GM12878 (cell line): ENCODE measurements at regions not wholly inside any gene's neighbourhood (a gene's known extent, or its start where the extent isn't known, plus 50 kb on each side); places are given as distances from the start of the nearest gene placed in this dataset.

Experiments used
- ATAC-seq: fragments of 200-7000 bp; cut with Tn5 transposase; 3 replicates; pipeline ENCODE4 v1.9.1; 2020; ENCODE audit warnings: mild to moderate bottlenecking, moderate library complexity
- BruUV-seq: library from RNA; stranded (reverse); fragments of 400-500 nt; replicated peaks from 2 replicates; lab custom pipeline; 2021; lab: Mats Ljungman, UMichigan
- CTCF ChIA-PET: fragments of 300-600 bp; sonication (Branson Sonifier 250); formaldehyde crosslinking; extraction: SDS; loops from one replicate; lab custom pipeline; 2021; ENCODE audit warnings: inconsistent platforms; lab: Yijun Ruan, JAX
- POLR2A ChIA-PET: fragments of 350-600 bp; formaldehyde crosslinking; extraction: SDS; loops from one replicate; lab custom pipeline; 2021; ENCODE audit warnings: inconsistent platforms; lab: Charles Lee
- RAD21 ChIA-PET: fragments of 300-600 bp; sonication (Branson Sonifier 250); formaldehyde crosslinking; loops from one replicate; lab custom pipeline; 2023; ENCODE audit warnings: antibody characterized with exemption; ENCODE audit not compliant: unreplicated experiment; lab: Charles Lee
- SMC1A ChIA-PET: fragments of 300-600 bp; sonication (Branson Sonifier 250); formaldehyde crosslinking; loops from one replicate; lab custom pipeline; 2023; ENCODE audit not compliant: unreplicated experiment, uncharacterized antibody; lab: Charles Lee
- DNase-seq: peaks from one replicate; pipeline ENCODE4 v3.0.0-alpha.2; 2011; ENCODE audit warnings: low read depth, low spot score
- FAIRE-seq: peaks from 3 replicates; lab custom pipeline; 2011; peaks lifted over from hg19 to GRCh38; lab: Jason Lieb, UNC
- H2AFZ ChIP-seq: 2 replicates; pipeline ENCODE4 v1.6.0; 2011; ENCODE audit warnings: low read depth, low read length, control low read depth; ENCODE audit not compliant: control insufficient read depth
- H3K27ac ChIP-seq: 2 replicates; pipeline ENCODE4 v1.5.1; 2011; ENCODE audit warnings: control low read depth; ENCODE audit not compliant: control insufficient read depth, insufficient read depth
- H3K27me3 ChIP-seq, 2 experiments: replicated peaks in 1 of 2; 2 replicates each; pipeline versions ENCODE4 v1.6.0 to v1.6.1; 2011; ENCODE audit warnings: low read length in 1 of 2; ENCODE audit not compliant: control insufficient read depth in 2 of 2, insufficient read depth in 2 of 2
- H3K36me3 ChIP-seq, 2 experiments: 2 replicates each; pipeline ENCODE4 v1.5.1; 2011; ENCODE audit warnings: low read length in 1 of 2; ENCODE audit not compliant: control insufficient read depth in 2 of 2, insufficient read depth in 2 of 2
- H3K4me1 ChIP-seq: 2 replicates; pipeline ENCODE4 v1.6.1; 2011; ENCODE audit warnings: mild to moderate bottlenecking, low read length, moderate library complexity, mixed read lengths; ENCODE audit not compliant: control insufficient read depth, insufficient read depth
- H3K4me2 ChIP-seq: 2 replicates; pipeline ENCODE4 v1.6.0; 2011; ENCODE audit warnings: control low read depth; ENCODE audit not compliant: control insufficient read depth, insufficient read depth
- H3K4me3 ChIP-seq: fragments of 200-600 bp; sonication (generic); 2 replicates; pipeline ENCODE4 v1.5.1; 2016
- H3K79me2 ChIP-seq: 2 replicates; pipeline ENCODE4 v1.6.0; 2011; ENCODE audit warnings: low read length; ENCODE audit not compliant: control insufficient read depth, insufficient read depth
- H3K9ac ChIP-seq: 2 replicates; pipeline ENCODE4 v1.8.0; 2011; ENCODE audit warnings: low read length, control low read depth, mixed read lengths; ENCODE audit not compliant: control insufficient read depth, insufficient read depth
- H3K9me3 ChIP-seq: replicated peaks from 3 replicates; pipeline ENCODE4 v1.5.1; 2011; ENCODE audit warnings: mild to moderate bottlenecking, low read length; ENCODE audit not compliant: control insufficient read depth, insufficient read depth
- H4K20me1 ChIP-seq: 2 replicates; pipeline ENCODE4 v1.6.0; 2011; ENCODE audit not compliant: control insufficient read depth, insufficient read depth
- BMI1 ChIP-seq: fragments of 450-650 bp; IDR thresholded peaks from 2 replicates; pipeline ENCODE4 v1.6.1; 2016; ENCODE audit warnings: mild to moderate bottlenecking, moderate library complexity, borderline replicate concordance
- CBFB ChIP-seq: IDR thresholded peaks from 2 replicates; pipeline ENCODE4 v1.6.1; 2016; ENCODE audit warnings: antibody characterized with exemption, low read depth
- E2F4 ChIP-seq: IDR thresholded peaks from 2 replicates; pipeline ENCODE4 v1.6.1; 2012; ENCODE audit warnings: low read depth, low read length, improper control_type of control experiment
- FOS ChIP-seq: IDR thresholded peaks from 3 replicates; pipeline ENCODE4 v1.6.1; 2011; ENCODE audit warnings: borderline replicate concordance; ENCODE audit not compliant: insufficient read length; ENCODE audit errors: extremely low read depth
- FOXM1 ChIP-seq: IDR thresholded peaks from 2 replicates; pipeline ENCODE4 v1.6.1; 2012; ENCODE audit warnings: low read depth, mild to moderate bottlenecking, inconsistent platforms, low read length, moderate library complexity
- IRF4 ChIP-seq: IDR thresholded peaks from 2 replicates; pipeline ENCODE4 v1.6.1; 2011; ENCODE audit warnings: low read depth, low read length
- NR2C1 ChIP-seq: fragments of 450-650 bp; IDR thresholded peaks from 2 replicates; pipeline ENCODE4 v1.6.1; 2017; ENCODE audit warnings: antibody characterized with exemption, mild to moderate bottlenecking, moderate library complexity
- RELB ChIP-seq: fragments of 450-650 bp; IDR thresholded peaks from 2 replicates; pipeline ENCODE4 v1.6.1; 2017; ENCODE audit warnings: low read depth, mild to moderate bottlenecking, moderate library complexity
- SKIL ChIP-seq: fragments of 450-650 bp; IDR thresholded peaks from 2 replicates; pipeline ENCODE4 v1.6.1; 2017; ENCODE audit warnings: mild to moderate bottlenecking, low read depth, inconsistent platforms; ENCODE audit not compliant: poor library complexity, severe bottlenecking
- SMAD5 ChIP-seq: IDR thresholded peaks from 2 replicates; pipeline ENCODE4 v1.6.1; 2016; ENCODE audit warnings: antibody characterized with exemption, low read depth
- SPI1 ChIP-seq: IDR thresholded peaks from 2 replicates; pipeline ENCODE4 v1.6.1; 2011; ENCODE audit warnings: low read depth, mild to moderate bottlenecking, low read length, moderate library complexity, borderline replicate concordance; ENCODE audit not compliant: insufficient read depth
- STAT1 ChIP-seq: fragments of 450-650 bp; conservative IDR thresholded peaks from 2 replicates; pipeline ENCODE4 v1.6.1; 2014; ENCODE audit warnings: antibody characterized with exemption, mild to moderate bottlenecking
- SUZ12 ChIP-seq: fragments of 200-600 bp; sonication (generic); IDR thresholded peaks from one replicate; pipeline ENCODE4 v1.6.1; 2018; ENCODE audit warnings: antibody characterized with exemption, mild to moderate bottlenecking; ENCODE audit not compliant: unreplicated experiment
- TCF7 ChIP-seq: IDR thresholded peaks from 2 replicates; pipeline ENCODE4 v1.6.1; 2014; ENCODE audit warnings: antibody characterized with exemption, borderline replicate concordance
- ZNF24 ChIP-seq: fragments of 450-650 bp; IDR thresholded peaks from 2 replicates; pipeline ENCODE4 v1.6.1; 2017; ENCODE audit warnings: antibody characterized with exemption, mild to moderate bottlenecking
- ZNF592 ChIP-seq: fragments of 450-650 bp; IDR thresholded peaks from 2 replicates; pipeline ENCODE4 v1.6.1; 2017; ENCODE audit warnings: mild to moderate bottlenecking, moderate library complexity
- WGBS: methylation state at CpG from one replicate; pipeline ENCODE4 v1.1.6; 2016; ENCODE audit warnings: low lambda C conversion rate; ENCODE audit not compliant: insufficient replicate concordance, insufficient coverage; ENCODE audit errors: missing lambda C conversion rate; 5-methylcytosine and 5-hydroxymethylcytosine counted together
- in situ Hi-C: fragments of 300-500 bp; cut with MboI; formaldehyde crosslinking; loops from 9 replicates; pipeline ENCODE4 v1.14.3; 2018; ENCODE audit warnings: mixed read lengths
- intact Hi-C: fragments of 100-400 bp; cut with micrococcal nuclease; formaldehyde crosslinking; loops from one replicate; pipeline ENCODE4 v1.14.2; 2022; ENCODE audit not compliant: unreplicated experiment

- ChIA-PET RAD21 (no interaction called here), SMC1A (interaction anchor here (0.5 to 0.7 kb wide), 3 partner anchors 18 to 626 kb away, joined by 3 read pairs; no protein-coding TSS in a partner anchor), CTCF (no interaction called here), POLR2A (no interaction called here)
- intact Hi-C loops (no loop called here), in situ Hi-C loops (no loop called here)
- no peaks in the 10 kb centered on the region for H3K27me3 ChIP-seq
- no peaks in the 10 kb centered on the region for H3K36me3 ChIP-seq
- no peak for ATAC-seq
- H3K9me3 ChIP-seq = no peaks in the 10 kb centered on the region
- no peak overlapping the region for H3K4me2 ChIP-seq
- no peaks in the 10 kb centered on the region for H3K79me2 ChIP-seq
- TF ChIP-seq BMI1 (no peak), SMAD5 (no peak), SKIL (no peak), RELB (no peak), E2F4 (no peak), STAT1 (no peak), FOXM1 (no peak), SPI1 (no peak), NR2C1 (no peak), TCF7 (no peak), SUZ12 (no peak), ZNF24 (no peak), ZNF592 (no peak), CBFB (no peak), IRF4 (no peak), FOS (no peak)
- no peak overlapping the region for H3K27ac ChIP-seq
- no peak overlapping the region for H3K4me3 ChIP-seq
- no peak overlapping the region for H2AFZ ChIP-seq
- no peaks in the 10 kb centered on the region for H3K4me1 ChIP-seq
- no peak for FAIRE-seq
- 10% methylated on average over 3 of the region's 3 CpGs for WGBS
- BruUV-seq = no TSS peak
- H3K9ac ChIP-seq = no peak overlapping the region
- no peak for DNase-seq
- H4K20me1 ChIP-seq = no peaks in the 10 kb centered on the region
Measured at GRCh38 chr6:77286541-77286940, 176.8 kb downstream of the HTR1B start.
